GM12875 (cell line): ENCODE measurements at regions not wholly inside any gene's neighbourhood (a gene's known extent, or its start where the extent isn't known, plus 50 kb on each side); places are given as distances from the start of the nearest gene placed in this dataset.

Experiments used
- H3K4me3 ChIP-seq: one replicate; pipeline ENCODE4 v1.5.1; 2011; ENCODE audit warnings: low read depth, low read length, control low read depth
- TF ChIP-seq, protein P1 (sequence below): IDR thresholded peaks from 2 replicates; pipeline ENCODE4 v1.5.1; 2011; ENCODE audit warnings: low read depth, mild to moderate bottlenecking, control low read depth, inconsistent platforms, low read length, moderate library complexity, borderline replicate concordance; ENCODE audit not compliant: insufficient read depth

DNA sequence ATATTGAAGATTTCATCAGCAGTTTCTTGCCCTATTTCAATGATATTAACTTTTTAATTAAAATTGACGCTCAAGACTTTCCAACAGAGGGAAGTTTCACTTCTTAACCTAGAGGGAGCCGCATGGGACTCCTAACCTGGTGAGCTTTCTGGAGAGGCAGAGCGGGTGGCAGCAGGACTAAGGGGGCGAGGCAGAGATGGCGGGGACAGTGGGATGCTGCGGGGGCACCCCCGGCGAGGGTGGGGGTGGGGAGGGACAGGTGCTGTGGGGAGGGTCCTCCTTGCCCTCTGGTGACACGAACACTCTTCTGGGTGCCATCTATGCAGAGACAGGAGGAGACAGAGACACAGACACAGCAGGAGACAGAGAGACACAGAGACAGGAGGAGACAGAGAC is 104.4 kb downstream of the ADRA2C start:
- TF ChIP-seq, protein P1, sequence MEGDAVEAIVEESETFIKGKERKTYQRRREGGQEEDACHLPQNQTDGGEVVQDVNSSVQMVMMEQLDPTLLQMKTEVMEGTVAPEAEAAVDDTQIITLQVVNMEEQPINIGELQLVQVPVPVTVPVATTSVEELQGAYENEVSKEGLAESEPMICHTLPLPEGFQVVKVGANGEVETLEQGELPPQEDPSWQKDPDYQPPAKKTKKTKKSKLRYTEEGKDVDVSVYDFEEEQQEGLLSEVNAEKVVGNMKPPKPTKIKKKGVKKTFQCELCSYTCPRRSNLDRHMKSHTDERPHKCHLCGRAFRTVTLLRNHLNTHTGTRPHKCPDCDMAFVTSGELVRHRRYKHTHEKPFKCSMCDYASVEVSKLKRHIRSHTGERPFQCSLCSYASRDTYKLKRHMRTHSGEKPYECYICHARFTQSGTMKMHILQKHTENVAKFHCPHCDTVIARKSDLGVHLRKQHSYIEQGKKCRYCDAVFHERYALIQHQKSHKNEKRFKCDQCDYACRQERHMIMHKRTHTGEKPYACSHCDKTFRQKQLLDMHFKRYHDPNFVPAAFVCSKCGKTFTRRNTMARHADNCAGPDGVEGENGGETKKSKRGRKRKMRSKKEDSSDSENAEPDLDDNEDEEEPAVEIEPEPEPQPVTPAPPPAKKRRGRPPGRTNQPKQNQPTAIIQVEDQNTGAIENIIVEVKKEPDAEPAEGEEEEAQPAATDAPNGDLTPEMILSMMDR = no peak
- H3K4me3 ChIP-seq = no peak overlapping the region

DNA sequence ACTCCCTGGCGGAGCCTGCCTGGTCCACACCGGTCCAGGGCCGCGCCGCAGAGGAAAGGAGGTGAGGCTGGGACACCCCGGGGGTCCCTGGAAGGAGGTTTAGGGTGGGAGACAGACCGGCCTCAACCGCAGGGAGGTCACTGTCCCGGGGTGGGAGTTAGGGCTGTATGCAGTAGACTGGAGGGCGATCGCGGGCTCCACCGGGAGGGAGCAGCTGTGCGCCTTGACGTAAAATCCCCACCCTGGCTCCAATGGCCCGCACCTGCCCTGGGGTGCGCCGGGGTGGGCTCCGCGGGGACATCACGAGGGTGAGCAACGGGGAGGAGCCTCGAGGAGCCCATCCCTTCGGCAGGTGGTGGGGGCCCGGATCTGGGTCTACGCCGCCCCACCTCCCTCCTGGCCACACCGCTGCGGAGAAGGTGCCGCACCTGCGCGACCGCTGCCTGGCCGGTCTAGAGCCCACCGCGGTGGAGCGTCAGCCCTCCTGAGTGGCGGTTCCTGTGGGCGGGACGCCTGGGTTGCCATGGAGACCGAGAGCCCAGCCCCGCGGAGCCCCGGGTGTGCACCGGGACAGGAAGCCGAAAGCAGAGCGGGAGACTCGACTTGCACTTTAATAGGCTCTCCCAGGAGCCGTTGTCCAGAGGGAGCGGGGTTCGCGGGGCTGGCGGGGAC is 105.1 kb downstream of the ADRA2C start:
- no peak overlapping the region for H3K4me3 ChIP-seq

DNA sequence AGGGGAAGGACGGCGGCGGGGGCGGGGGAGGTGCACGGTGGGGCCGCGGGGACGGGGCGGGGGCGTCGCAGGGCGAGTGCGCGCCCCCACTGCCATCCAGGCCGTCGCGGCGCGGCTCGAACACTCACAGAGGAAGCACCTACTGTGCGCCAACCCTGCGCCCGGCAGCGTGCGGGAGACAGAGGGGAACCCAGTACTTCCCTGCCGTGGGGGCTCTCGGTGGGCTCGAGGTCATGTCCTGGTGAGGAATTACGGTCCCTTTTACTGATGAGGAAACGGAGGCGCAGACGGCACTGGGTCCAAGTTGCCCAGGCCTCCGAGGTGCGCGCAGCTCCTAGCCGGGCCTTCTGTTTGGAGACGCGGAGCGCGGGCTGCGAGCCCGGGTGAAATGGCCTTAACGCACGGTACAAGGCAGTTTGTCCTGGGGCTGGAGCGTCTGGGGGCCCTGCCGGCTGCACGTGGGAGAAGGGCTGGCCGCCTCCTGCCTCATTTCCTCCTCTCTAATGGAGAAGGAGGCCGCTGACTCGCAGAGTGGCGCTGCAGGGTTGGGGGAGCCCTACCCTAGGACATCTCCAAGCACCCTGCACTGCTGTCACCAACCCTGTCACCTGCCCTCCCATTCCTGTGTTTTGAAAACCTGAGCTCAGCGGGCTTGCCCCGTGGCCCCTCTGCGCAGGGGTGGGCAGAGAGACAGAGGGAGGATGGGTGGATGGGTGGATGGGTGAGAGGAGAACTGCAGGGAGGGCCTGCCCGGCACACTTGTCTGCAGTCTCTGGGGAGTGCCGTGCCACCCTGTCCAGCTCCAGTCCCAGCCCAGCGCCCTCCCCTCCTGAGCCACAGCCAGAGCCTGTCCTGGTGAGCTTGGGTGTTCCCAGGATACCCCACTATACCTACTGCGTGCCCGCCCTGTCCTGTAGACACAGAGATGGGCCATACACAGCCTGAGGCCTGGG is 106.0 kb downstream of the ADRA2C start:
- no peak overlapping the region for H3K4me3 ChIP-seq
- TF ChIP-seq, protein P1 = no peak

More for the DNA sequence above, 105.1 kb downstream of the ADRA2C start:
- TF ChIP-seq, protein P1 = no peak

DNA sequence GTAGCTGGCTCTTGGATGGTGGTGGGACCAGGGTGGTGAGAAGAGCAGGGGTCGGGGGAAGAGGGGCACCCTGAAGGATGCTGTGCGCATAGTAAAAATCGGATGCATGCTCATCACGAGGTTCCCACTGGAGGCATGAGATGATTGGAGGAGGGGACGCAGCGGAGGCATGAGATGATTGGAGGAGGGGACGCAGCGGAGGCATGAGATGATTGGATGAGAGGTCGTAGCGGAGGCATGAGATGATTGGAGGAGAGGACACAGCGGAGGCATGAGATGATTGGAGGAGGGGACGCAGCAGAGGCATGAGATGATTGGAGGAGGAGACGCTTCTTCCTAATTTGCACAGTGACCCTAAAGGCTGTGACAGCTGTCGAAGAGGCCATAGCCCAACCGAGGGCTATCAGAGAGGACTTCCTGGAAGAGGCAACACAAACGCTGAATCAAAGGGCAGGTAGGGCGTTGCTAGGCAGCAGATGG is 106.7 kb downstream of the ADRA2C start:
- H3K4me3 ChIP-seq = no peak overlapping the region
- TF ChIP-seq, protein P1 = no peak

DNA sequence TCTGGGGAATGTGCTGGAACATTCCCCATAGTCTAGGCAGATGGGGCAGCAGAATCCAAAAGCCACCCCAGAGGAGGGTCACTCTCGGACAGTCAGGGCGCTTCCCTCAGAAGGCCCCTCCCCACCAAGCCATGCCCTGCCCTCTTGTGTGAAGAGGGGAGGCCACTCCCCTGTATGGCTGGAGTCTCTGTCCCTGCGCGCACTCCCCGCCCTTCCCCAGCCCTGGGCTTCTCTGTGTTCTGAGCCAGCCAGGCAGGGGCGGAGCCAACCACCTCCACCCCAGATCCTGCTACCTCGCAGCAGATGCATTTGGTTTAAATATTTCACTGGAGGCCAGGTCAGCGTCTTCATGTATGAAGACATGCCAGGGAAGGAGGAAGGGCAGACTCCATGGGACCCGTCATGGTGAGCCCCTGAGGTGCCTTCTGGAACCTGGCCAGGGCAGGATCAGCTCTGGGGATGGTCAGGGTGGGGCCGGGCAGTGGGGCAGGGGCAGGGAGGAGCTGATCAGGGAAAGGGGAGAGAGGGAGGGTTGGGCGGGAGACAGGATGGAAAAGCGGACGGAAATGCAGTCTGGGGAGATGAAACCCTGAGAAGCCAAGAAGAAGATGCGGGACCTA is 107.3 kb downstream of the ADRA2C start:
- H3K4me3 ChIP-seq = no peak overlapping the region
- TF ChIP-seq, protein P1 = no peak

DNA sequence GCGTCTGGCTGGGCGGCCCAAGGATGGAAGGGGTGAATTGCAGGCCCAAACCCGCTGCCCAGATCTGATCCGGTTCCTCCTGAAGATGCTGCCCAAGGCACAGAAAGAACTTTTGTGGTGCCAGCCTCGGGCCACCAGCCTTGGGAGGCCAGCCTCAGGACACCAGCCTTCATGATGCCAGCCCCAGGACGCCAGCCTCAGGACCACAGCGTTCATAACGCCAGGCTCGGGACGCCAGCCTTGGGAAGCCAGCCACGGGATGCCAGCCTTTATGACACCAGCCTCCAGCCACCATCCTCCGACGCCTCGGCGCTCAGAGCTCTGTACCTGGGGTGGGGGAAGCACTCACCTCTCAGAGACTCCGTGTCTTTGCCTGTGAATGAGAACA is 107.8 kb downstream of the ADRA2C start:
- TF ChIP-seq, protein P1 = no peak
- no peak overlapping the region for H3K4me3 ChIP-seq
